Esophagus squamous epithelium (tissue), 4 donors: ENCODE measurements at regions not wholly inside any gene's neighbourhood (a gene's known extent, or its start where the extent isn't known, plus 50 kb on each side); places are given as distances from the start of the nearest gene placed in this dataset.

Experiments
- POLR2A ChIP-seq, 4 donors: fragments of 450-650 bp; IDR thresholded peaks; one replicate each; pipeline ENCODE4 v1.6.1; 2017; ENCODE audit warnings: antibody characterized with exemption in 4 of 4, mild to moderate bottlenecking in 4 of 4, moderate library complexity in 3 of 4
- TF ChIP-seq, protein P1 (sequence below), 6 experiments: fragments of 450-650 bp in 4 of 6; fragments of 200-600 bp in 2 of 6; sonication (generic) in 2 of 6; IDR thresholded peaks; one replicate each; pipeline ENCODE4 v1.5.1; 2016 to 2019; ENCODE audit warnings: antibody characterized with exemption in 6 of 6, mild to moderate bottlenecking in 4 of 6, moderate library complexity in 4 of 6

DNA sequence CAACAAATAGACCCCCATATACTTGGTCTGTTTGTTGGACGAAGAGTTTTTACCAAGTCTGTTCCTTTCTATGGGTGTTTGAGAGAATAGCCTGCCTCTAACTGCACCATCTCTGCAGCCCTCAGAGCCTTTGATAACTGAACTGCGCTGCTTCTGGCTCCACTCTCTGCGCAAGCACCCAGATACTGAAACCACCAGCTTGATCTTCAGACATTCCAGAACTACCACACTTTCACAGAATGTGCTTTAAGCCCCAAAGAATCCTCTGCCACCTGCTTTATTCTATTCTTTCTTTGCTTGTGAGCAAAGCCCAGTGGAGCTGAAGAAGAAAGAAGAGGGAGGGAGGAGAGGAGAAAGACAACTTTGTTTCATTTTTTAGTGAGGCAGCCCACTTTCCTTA, 380.7 kb downstream of the BCL11A start:
- TF ChIP-seq, protein P1, sequence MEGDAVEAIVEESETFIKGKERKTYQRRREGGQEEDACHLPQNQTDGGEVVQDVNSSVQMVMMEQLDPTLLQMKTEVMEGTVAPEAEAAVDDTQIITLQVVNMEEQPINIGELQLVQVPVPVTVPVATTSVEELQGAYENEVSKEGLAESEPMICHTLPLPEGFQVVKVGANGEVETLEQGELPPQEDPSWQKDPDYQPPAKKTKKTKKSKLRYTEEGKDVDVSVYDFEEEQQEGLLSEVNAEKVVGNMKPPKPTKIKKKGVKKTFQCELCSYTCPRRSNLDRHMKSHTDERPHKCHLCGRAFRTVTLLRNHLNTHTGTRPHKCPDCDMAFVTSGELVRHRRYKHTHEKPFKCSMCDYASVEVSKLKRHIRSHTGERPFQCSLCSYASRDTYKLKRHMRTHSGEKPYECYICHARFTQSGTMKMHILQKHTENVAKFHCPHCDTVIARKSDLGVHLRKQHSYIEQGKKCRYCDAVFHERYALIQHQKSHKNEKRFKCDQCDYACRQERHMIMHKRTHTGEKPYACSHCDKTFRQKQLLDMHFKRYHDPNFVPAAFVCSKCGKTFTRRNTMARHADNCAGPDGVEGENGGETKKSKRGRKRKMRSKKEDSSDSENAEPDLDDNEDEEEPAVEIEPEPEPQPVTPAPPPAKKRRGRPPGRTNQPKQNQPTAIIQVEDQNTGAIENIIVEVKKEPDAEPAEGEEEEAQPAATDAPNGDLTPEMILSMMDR (IDR thresholded peaks at IDR 0.05): no peak
- TF ChIP-seq POLR2A (IDR thresholded peaks at IDR 0.05): no peak
